ENCODE measurements at regions not wholly inside any gene's neighbourhood (a gene's known extent, or its start where the extent isn't known, plus 50 kb on each side); places are given as distances from the start of the nearest gene placed in this dataset.

DNA sequence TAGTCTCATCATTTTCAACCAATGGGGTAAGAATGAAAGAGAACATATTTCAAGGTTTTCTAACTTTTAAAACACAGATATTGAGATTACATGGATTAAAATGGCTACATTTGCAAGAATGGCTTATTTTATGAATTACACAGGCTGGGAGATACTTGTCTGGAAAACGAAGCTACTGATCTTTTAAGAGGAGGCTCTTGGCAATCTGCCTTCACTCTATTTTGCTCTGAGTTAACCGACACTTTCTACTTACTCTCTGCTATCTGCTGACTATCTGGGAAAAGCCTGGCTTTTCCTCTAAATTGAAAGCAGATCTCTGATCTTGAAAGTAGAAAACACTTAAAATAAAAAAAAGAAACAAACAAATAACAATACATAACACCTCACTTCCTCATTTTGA, 325.4 kb upstream of the LINC00305 start:
- DNase-seq (ENCODE audit: low spot score), result no peak
- TF ChIP-seq, protein P1, sequence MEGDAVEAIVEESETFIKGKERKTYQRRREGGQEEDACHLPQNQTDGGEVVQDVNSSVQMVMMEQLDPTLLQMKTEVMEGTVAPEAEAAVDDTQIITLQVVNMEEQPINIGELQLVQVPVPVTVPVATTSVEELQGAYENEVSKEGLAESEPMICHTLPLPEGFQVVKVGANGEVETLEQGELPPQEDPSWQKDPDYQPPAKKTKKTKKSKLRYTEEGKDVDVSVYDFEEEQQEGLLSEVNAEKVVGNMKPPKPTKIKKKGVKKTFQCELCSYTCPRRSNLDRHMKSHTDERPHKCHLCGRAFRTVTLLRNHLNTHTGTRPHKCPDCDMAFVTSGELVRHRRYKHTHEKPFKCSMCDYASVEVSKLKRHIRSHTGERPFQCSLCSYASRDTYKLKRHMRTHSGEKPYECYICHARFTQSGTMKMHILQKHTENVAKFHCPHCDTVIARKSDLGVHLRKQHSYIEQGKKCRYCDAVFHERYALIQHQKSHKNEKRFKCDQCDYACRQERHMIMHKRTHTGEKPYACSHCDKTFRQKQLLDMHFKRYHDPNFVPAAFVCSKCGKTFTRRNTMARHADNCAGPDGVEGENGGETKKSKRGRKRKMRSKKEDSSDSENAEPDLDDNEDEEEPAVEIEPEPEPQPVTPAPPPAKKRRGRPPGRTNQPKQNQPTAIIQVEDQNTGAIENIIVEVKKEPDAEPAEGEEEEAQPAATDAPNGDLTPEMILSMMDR (IDR thresholded peaks at IDR 0.05; ENCODE audit: extremely low read depth, missing control alignments), result no peak

DNA sequence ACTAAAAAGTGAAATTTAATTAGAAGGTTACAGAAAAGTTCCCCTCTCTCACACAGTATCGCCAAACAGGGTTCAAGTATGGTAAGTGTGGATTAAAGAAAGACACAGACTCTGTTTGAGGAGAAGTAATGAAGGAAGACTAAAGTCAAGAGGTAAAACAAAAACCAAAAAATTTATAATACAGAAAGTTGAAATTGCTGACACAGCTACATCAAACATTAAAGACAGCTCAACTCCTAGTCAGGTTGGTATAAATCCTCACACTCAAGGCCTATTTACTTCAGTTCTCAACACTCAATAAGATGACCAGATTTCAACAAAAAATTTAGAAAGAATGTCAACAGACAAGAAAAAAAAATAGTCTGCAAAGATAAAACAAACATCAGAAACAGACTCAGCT, 300.5 kb upstream of the LINC00305 start:
- DNase-seq (ENCODE audit: low spot score), result no peak
- TF ChIP-seq, protein P1 (IDR thresholded peaks at IDR 0.05; ENCODE audit: extremely low read depth, missing control alignments), result no peak

DNA sequence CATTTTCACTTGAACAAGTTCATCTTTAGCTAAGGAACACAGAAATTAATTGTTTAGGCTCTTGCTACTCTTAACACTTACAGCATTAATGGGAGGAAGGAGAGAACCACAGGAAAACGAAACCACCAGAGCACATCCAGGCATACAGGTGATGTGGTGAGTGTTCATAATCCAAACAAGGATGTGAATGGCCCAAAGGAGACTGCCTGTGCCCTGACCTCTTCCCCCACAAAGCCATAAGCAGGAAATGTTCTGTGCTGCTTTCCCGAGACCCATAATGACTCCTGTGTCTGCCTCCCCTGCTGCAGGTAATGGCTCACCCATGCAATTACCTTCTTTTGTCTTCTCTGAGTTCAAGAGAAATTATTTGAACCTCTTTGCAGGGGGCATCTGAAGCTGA, 295.9 kb upstream of the LINC00305 start:
- no peak for DNase-seq (ENCODE audit: low spot score)
- TF ChIP-seq, protein P1 (IDR thresholded peaks at IDR 0.05; ENCODE audit: extremely low read depth, missing control alignments), result no peak

GRCh38 chr18:64438178-64438577, 289.3 kb upstream of the LINC00305 start:
- no peak for DNase-seq (ENCODE audit: low spot score)

GRCh38 chr18:64436111-64436510, 287.2 kb upstream of the LINC00305 start:
- TF ChIP-seq, protein P1 (IDR thresholded peaks at IDR 0.05; ENCODE audit: extremely low read depth, missing control alignments), result no peak
- no peak for DNase-seq (ENCODE audit: low spot score)

More at GRCh38 chr18:64438178-64438577, 289.3 kb upstream of the LINC00305 start:
- TF ChIP-seq, protein P1 (IDR thresholded peaks at IDR 0.05; ENCODE audit: extremely low read depth, missing control alignments), result no peak

- DNase-seq (ENCODE audit: low spot score), result no peak
- TF ChIP-seq, protein P1 (IDR thresholded peaks at IDR 0.05; ENCODE audit: extremely low read depth, missing control alignments), result no peak
These were observed 270.3 kb upstream of the LINC00305 start for GRCh38 chr18:64419156-64419555.

- no peak for DNase-seq (ENCODE audit: low spot score)
- TF ChIP-seq, protein P1 (IDR thresholded peaks at IDR 0.05; ENCODE audit: extremely low read depth, missing control alignments), result no peak
These were observed 268.1 kb upstream of the LINC00305 start for GRCh38 chr18:64416990-64417389.

Measured in GM20000 (cell line).